Fibroblast of skin of left quadriceps (primary cell): ENCODE measurements at regions not wholly inside any gene's neighbourhood (a gene's known extent, or its start where the extent isn't known, plus 50 kb on each side); places are given as distances from the start of the nearest gene placed in this dataset.
"Not testable (repeated sequence)": the region's sequence is repeated elsewhere in the genome, so short reads cannot be mapped to it uniquely, and the experiment has no call there.

ENCODE experiments used
- DNase-seq, 2 experiments: peaks; one replicate each; pipeline ENCODE4 v3.0.0-alpha.2; 2013; ENCODE audit warnings: low read depth in 2 of 2

GRCh38 chr7:97234494-97234893 lies 117.0 kb downstream of the SDHAF3 start:
- DNase-seq, result not testable (repeated sequence)

DNA sequence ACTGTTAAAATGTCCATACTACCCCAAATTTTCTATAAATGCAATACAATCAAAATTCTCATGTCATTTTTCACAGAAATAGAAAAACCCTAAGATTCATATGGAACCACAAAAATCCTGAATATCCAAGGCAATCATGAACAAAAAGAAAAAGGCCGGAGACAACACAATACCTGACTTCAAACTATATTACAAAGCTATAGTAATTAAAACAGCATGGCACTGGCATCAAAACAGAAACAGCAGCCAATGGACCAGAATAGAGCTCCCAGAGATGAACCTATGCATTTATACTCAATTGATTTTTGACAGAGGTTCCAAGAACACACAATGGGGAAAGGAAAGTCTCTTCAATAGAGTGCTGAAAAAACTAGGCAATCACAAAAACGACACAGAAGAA lies 128.8 kb downstream of the SDHAF3 start:
- no peak for DNase-seq

- DNase-seq, result not testable (repeated sequence)
Observed at GRCh38 chr7:97258187-97258586, 140.7 kb downstream of the SDHAF3 start.

- DNase-seq, result no peak
Observed at GRCh38 chr7:97269741-97270140, 152.2 kb downstream of the SDHAF3 start.

DNA sequence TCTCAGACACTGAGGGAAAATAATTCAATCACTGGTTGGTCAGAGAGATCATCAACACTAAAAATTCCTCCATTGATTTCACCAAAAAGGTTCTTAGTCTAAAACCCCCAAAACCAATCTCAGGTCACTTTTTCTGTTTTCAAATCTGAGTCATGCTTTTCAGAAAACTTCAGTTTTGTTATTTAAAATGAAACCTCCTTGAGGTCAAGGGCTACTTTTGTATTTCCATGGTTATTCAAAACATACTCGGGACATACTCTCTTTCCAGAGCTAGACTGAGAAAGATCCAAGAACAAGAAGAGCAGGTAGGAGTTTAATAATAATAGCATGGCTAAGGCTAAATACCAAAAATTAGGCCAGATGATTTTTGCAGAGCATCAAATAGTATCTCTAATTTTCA lies 152.8 kb downstream of the SDHAF3 start:
- no peak for DNase-seq

DNA sequence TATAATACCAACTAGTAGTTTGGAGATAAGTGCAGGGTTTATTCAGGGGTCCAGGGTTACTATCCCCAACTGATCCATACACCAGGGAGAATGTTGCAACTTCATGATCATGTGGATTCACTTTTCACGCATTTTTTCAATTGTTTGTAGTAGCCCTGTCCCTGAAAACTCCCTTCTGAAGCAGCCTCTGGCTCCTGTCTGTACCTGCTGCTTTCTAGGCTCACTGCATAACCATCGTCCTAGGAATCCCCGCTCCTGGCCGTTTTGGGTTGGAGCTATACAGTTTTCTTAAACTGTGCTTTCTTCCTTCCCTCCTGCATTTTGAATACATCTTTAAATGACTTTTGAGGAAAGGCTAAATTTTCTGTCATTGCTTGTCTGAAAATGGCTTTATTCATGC lies 154.1 kb downstream of the SDHAF3 start:
- no peak for DNase-seq

DNA sequence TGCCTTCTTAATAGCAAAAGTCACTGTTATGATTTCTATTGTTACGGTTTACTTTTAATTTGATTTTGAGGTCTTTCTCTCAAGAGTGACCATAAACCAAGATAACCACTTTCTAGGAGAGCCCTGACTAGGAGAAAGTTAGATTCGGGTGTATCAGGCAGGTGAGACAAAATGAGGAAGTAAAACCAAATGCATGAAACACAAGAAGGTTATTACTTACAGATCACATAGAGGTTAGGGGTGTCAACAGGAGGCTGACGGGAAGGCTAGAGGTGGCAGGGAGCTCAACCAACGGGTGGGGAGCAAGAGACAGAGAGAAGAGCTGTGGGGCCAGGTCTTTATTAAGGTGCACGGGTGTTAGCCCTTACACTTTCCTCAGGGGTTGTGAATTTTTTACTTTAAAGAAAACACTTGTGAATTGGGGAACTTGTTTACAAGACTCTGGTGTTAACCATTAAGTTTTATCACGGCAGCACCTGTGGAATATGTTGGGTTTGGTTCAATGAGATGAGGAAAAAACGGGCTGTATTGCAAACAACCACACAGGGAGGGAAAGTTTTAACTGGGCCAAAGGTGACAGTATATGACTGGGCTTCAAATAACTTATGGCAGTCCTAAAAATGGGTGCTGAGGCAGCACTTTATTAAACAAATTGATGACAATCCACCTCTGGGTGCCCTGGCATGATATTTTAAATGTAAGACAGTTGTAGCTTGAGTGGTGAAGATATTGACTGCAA lies 154.9 kb downstream of the SDHAF3 start:
- DNase-seq, result no peak

- DNase-seq, result no peak
Observed at GRCh38 chr7:97275475-97275874, 158.0 kb downstream of the SDHAF3 start.

GRCh38 chr7:97280950-97281349 lies 163.5 kb downstream of the SDHAF3 start:
- no peak for DNase-seq

DNA sequence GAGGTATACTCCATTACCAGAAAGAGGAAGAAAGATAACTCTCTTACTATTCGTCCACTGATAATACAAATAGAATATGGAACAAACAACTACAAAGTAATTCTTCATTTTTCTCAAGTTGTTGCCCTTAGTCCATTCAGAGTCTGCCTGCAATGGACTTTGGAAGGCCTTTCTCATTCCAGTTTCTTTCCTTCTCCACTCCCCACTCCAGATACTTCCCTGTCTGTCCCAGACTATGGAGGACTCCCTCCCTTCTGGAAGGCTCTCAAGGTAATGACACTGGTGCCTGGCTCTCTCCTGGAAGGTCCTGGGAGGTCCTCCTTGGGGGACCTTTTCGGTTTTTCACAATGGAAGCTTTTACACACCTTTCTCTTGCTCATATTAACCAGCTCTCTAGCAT lies 167.8 kb downstream of the SDHAF3 start:
- DNase-seq, result no peak

GRCh38 chr7:97293031-97293430 lies 175.5 kb downstream of the SDHAF3 start:
- DNase-seq, result no peak

DNA sequence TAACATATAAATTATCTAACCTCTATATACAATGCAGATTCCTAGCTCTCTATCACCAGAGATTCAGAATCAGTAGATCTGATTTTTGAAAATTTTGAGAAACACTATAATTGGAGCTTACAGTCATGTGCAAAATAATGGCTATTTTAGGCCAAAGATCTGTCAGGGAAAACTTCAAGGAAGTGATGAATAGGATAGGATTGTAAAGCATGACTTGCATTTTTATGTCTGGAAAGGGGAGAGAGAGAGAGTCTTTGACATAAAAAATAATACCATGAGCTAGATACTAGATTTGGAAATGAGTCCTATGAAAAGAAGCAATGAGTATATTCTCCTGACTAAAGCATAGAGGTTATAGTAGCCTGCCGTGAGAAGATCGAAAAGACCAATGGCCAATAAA lies 181.1 kb downstream of the SDHAF3 start:
- DNase-seq, result peak in 1 of 2 experiments; percentile 3

DNA sequence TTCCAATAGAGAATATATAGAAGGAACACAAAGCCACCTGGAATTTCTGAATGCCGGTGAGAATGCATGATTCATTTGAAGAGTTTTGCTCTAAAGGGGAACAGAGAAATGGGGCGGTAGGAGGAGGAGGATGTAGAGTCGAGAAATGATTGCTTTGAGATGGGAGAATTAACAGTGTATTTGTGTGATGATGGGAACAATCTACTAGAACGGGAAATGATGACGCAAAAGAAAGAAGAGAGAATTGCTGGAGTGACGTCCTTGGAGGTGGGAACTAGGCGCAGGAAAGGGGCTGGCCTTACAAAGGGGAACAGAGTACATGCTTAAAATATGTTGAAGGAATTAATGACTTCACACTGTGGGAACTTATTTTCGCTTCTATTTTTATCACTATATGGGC lies 188.1 kb downstream of the SDHAF3 start:
- DNase-seq, result no peak

- no peak for DNase-seq
Observed at GRCh38 chr7:97307521-97308108, 190.1 kb downstream of the SDHAF3 start.

- DNase-seq, result no peak
Observed at GRCh38 chr7:97313900-97314299, 196.4 kb downstream of the SDHAF3 start.

DNA sequence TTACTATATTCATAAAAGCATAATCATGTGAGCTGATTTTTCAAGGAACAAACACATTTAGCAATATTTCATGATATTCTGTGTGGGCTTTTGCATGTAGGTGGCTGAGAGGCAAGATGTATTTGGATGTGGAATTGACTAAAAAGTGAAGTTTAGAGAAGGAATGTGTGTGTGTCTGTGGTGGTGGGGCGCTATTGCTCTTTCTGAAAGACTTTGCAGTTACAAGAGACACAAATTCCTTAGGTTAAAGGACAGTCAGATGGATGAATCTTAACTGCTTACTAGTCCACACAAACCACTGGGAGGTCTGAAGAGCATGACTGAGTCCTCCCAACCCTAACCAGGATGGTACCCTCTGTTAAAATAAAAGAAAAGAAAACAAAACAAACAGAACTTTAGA lies 200.1 kb downstream of the SDHAF3 start:
- no peak for DNase-seq

GRCh38 chr7:97329871-97330270 lies 212.4 kb downstream of the SDHAF3 start:
- DNase-seq, result not testable (repeated sequence)

- DNase-seq, result no peak
Observed at GRCh38 chr7:97337849-97338248, 220.4 kb downstream of the SDHAF3 start.

DNA sequence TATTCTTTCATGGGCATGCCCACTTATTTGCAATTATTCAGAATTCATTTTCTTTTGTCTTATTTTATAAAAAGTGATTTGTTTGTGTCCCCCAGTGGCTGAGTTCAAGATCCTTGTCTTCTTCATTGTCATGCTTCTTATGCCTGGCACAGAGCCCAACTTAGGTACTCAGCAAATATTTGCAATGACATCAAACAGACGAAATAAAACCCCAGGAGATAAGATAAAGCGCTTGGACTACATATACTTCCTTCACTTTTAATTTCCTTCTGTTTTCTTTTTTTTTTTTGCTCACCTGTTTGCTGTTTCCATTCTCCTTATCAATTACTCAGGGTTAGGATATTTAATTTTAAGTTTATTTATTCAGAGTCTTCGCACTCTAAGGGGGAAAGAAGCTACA lies 225.0 kb downstream of the SDHAF3 start:
- DNase-seq, result no peak

- DNase-seq, result no peak
Observed at GRCh38 chr7:97346349-97346748, 228.9 kb downstream of the SDHAF3 start.

DNA sequence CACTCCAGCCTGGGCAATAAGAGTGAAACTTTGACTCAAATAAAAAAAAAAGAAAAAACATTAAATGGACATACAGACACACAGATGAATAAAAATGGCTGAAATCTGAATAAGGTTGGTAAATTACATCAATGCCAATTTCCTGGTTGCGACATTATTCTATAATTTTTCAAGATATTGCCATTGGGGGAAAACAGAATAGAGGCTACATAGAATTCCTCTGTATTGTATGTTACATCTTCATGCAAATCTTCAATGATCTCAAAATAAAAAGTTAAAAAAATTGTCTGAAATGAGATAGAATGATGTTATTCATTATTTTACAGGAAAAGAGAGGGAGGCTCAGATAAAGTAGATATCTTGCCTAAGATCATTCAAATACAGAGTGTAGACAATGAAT lies 234.0 kb downstream of the SDHAF3 start:
- no peak for DNase-seq

GRCh38 chr7:97357459-97357858 lies 240.0 kb downstream of the SDHAF3 start:
- DNase-seq, result no peak

- DNase-seq, result no peak
Observed at GRCh38 chr7:97372882-97373281, 255.4 kb downstream of the SDHAF3 start.

DNA sequence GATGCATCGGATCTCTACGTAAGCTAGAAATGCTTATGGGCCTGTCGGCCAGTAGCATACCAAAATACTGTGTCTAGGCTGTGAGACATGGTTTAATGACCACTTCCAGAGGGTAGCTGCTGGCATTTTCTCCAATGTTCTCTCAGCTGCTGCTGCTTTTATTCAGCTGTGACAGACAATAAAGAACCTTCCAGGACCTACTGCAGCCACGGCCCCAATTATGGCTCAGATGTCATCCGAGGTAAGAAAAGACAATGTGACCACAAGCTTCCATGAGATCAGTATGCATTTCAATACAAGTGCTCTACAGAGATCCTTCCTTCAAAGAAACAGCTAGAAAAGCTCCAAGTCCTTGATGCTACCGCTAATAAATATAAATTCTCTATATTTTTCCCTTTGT lies 256.2 kb downstream of the SDHAF3 start:
- no peak for DNase-seq
